ENCODE measurements at regions not wholly inside any gene's neighbourhood (a gene's known extent, or its start where the extent isn't known, plus 50 kb on each side); places are given as distances from the start of the nearest gene placed in this dataset.
"Not testable (repeated sequence)": the region's sequence is repeated elsewhere in the genome, so short reads cannot be mapped to it uniquely, and the experiment has no call there.

GRCh38 chr11:44452827-44453572, 112.5 kb upstream of the CD82 start:
- DNase-seq, result no peak

GRCh38 chr11:44453871-44454270, 111.6 kb upstream of the CD82 start:
- no peak for DNase-seq

- DNase-seq, result no peak
Observed at GRCh38 chr11:44454666-44455065, 110.8 kb upstream of the CD82 start.

- no peak for DNase-seq
Observed at GRCh38 chr11:44456544-44457300, 108.7 kb upstream of the CD82 start.

- no peak for DNase-seq
Observed at GRCh38 chr11:44457862-44458261, 107.6 kb upstream of the CD82 start.

GRCh38 chr11:44463751-44464150, 101.7 kb upstream of the CD82 start:
- no peak for DNase-seq

GRCh38 chr11:44464741-44465140, 100.7 kb upstream of the CD82 start:
- no peak for DNase-seq

GRCh38 chr11:44466531-44467205, 98.8 kb upstream of the CD82 start:
- no peak for DNase-seq

- no peak for DNase-seq
Observed at GRCh38 chr11:44467413-44467812, 98.0 kb upstream of the CD82 start.

- DNase-seq, result no peak
Observed at GRCh38 chr11:44467931-44468330, 97.5 kb upstream of the CD82 start.

- no peak for DNase-seq
Observed at GRCh38 chr11:44468345-44468988, 97.0 kb upstream of the CD82 start.

GRCh38 chr11:44469412-44469811, 96.1 kb upstream of the CD82 start:
- DNase-seq, result no peak

GRCh38 chr11:44470854-44471253, 94.6 kb upstream of the CD82 start:
- no peak for DNase-seq

GRCh38 chr11:44471603-44472002, 93.9 kb upstream of the CD82 start:
- no peak for DNase-seq

- DNase-seq, result no peak
Observed at GRCh38 chr11:44472916-44473315, 92.5 kb upstream of the CD82 start.

- DNase-seq, result no peak
Observed at GRCh38 chr11:44474702-44475101, 90.8 kb upstream of the CD82 start.

- DNase-seq, result no peak
Observed at GRCh38 chr11:44475114-44475686, 90.3 kb upstream of the CD82 start.

GRCh38 chr11:44482338-44482737, 83.1 kb upstream of the CD82 start:
- not testable (repeated sequence) for DNase-seq

GRCh38 chr11:44483919-44484610, 81.4 kb upstream of the CD82 start:
- no peak for DNase-seq

GRCh38 chr11:44488165-44488965, 77.1 kb upstream of the CD82 start:
- DNase-seq, result peak; percentile 33 to 46
